GM12878 (cell line): ENCODE measurements at regions not wholly inside any gene's neighbourhood (a gene's known extent, or its start where the extent isn't known, plus 50 kb on each side); places are given as distances from the start of the nearest gene placed in this dataset.

Source experiments
- ATAC-seq: fragments of 200-7000 bp; cut with Tn5 transposase; 3 replicates; pipeline ENCODE4 v1.9.1; 2020; ENCODE audit warnings: mild to moderate bottlenecking, moderate library complexity
- BruUV-seq: library from RNA; stranded (reverse); fragments of 400-500 nt; replicated peaks from 2 replicates; lab custom pipeline; 2021; lab: Mats Ljungman, UMichigan
- CTCF ChIA-PET: fragments of 300-600 bp; sonication (Branson Sonifier 250); formaldehyde crosslinking; extraction: SDS; loops from one replicate; lab custom pipeline; 2021; ENCODE audit warnings: inconsistent platforms; lab: Yijun Ruan, JAX
- POLR2A ChIA-PET: fragments of 350-600 bp; formaldehyde crosslinking; extraction: SDS; loops from one replicate; lab custom pipeline; 2021; ENCODE audit warnings: inconsistent platforms; lab: Charles Lee
- RAD21 ChIA-PET: fragments of 300-600 bp; sonication (Branson Sonifier 250); formaldehyde crosslinking; loops from one replicate; lab custom pipeline; 2023; ENCODE audit warnings: antibody characterized with exemption; ENCODE audit not compliant: unreplicated experiment; lab: Charles Lee
- SMC1A ChIA-PET: fragments of 300-600 bp; sonication (Branson Sonifier 250); formaldehyde crosslinking; loops from one replicate; lab custom pipeline; 2023; ENCODE audit not compliant: unreplicated experiment, uncharacterized antibody; lab: Charles Lee
- DNase-seq: peaks from one replicate; pipeline ENCODE4 v3.0.0-alpha.2; 2011; ENCODE audit warnings: low read depth, low spot score
- FAIRE-seq: peaks from 3 replicates; lab custom pipeline; 2011; peaks lifted over from hg19 to GRCh38; lab: Jason Lieb, UNC
- H2AFZ ChIP-seq: 2 replicates; pipeline ENCODE4 v1.6.0; 2011; ENCODE audit warnings: low read depth, low read length, control low read depth; ENCODE audit not compliant: control insufficient read depth
- H3K27ac ChIP-seq: 2 replicates; pipeline ENCODE4 v1.5.1; 2011; ENCODE audit warnings: control low read depth; ENCODE audit not compliant: control insufficient read depth, insufficient read depth
- H3K27me3 ChIP-seq, 2 experiments: replicated peaks in 1 of 2; 2 replicates each; pipeline versions ENCODE4 v1.6.0 to v1.6.1; 2011; ENCODE audit warnings: low read length in 1 of 2; ENCODE audit not compliant: control insufficient read depth in 2 of 2, insufficient read depth in 2 of 2
- H3K36me3 ChIP-seq, 2 experiments: 2 replicates each; pipeline ENCODE4 v1.5.1; 2011; ENCODE audit warnings: low read length in 1 of 2; ENCODE audit not compliant: control insufficient read depth in 2 of 2, insufficient read depth in 2 of 2
- H3K4me1 ChIP-seq: 2 replicates; pipeline ENCODE4 v1.6.1; 2011; ENCODE audit warnings: mild to moderate bottlenecking, low read length, moderate library complexity, mixed read lengths; ENCODE audit not compliant: control insufficient read depth, insufficient read depth
- H3K4me2 ChIP-seq: 2 replicates; pipeline ENCODE4 v1.6.0; 2011; ENCODE audit warnings: control low read depth; ENCODE audit not compliant: control insufficient read depth, insufficient read depth
- H3K4me3 ChIP-seq: fragments of 200-600 bp; sonication (generic); 2 replicates; pipeline ENCODE4 v1.5.1; 2016
- H3K79me2 ChIP-seq: 2 replicates; pipeline ENCODE4 v1.6.0; 2011; ENCODE audit warnings: low read length; ENCODE audit not compliant: control insufficient read depth, insufficient read depth
- H3K9ac ChIP-seq: 2 replicates; pipeline ENCODE4 v1.8.0; 2011; ENCODE audit warnings: low read length, control low read depth, mixed read lengths; ENCODE audit not compliant: control insufficient read depth, insufficient read depth
- H3K9me3 ChIP-seq: replicated peaks from 3 replicates; pipeline ENCODE4 v1.5.1; 2011; ENCODE audit warnings: mild to moderate bottlenecking, low read length; ENCODE audit not compliant: control insufficient read depth, insufficient read depth
- H4K20me1 ChIP-seq: 2 replicates; pipeline ENCODE4 v1.6.0; 2011; ENCODE audit not compliant: control insufficient read depth, insufficient read depth
- BCL3 ChIP-seq: IDR thresholded peaks from 2 replicates; pipeline ENCODE4 v1.6.1; 2011; ENCODE audit warnings: borderline replicate concordance, low read depth, mild to moderate bottlenecking, moderate library complexity, low read length; ENCODE audit not compliant: insufficient read depth, poor library complexity, severe bottlenecking
- BCLAF1 ChIP-seq: fragments of 450-650 bp; IDR thresholded peaks from 2 replicates; pipeline ENCODE4 v1.6.1; 2017; ENCODE audit warnings: antibody characterized with exemption, mild to moderate bottlenecking, moderate library complexity
- EP300 ChIP-seq, 2 experiments: fragments of 150-350 bp in 1 of 2; IDR thresholded peaks; 2 replicates each; pipeline ENCODE4 v1.6.1; 2011 to 2012; ENCODE audit warnings: low read depth in 2 of 2, low read length in 2 of 2, borderline replicate concordance in 1 of 2, improper control_type of control experiment in 1 of 2, inconsistent platforms in 1 of 2; ENCODE audit not compliant: control insufficient read depth in 1 of 2
- FOXK2 ChIP-seq: fragments of 450-650 bp; IDR thresholded peaks from 2 replicates; pipeline ENCODE4 v1.6.1; 2017; ENCODE audit warnings: mild to moderate bottlenecking, moderate library complexity
- IKZF1 ChIP-seq: fragments of 450-650 bp; conservative IDR thresholded peaks from 2 replicates; pipeline ENCODE4 v1.6.1; 2017; ENCODE audit warnings: antibody characterized with exemption, mild to moderate bottlenecking
- MEF2B ChIP-seq: fragments of 450-650 bp; IDR thresholded peaks from 2 replicates; pipeline ENCODE4 v1.6.1; 2018; ENCODE audit warnings: mild to moderate bottlenecking, moderate library complexity; ENCODE audit not compliant: partially characterized antibody, poor library complexity, severe bottlenecking
- POLR2AphosphoS2 ChIP-seq: IDR thresholded peaks from 2 replicates; pipeline ENCODE4 v1.6.1; 2011; ENCODE audit warnings: low read depth, mild to moderate bottlenecking, low read length, improper control_type of control experiment, moderate library complexity
- SUZ12 ChIP-seq: fragments of 200-600 bp; sonication (generic); IDR thresholded peaks from one replicate; pipeline ENCODE4 v1.6.1; 2018; ENCODE audit warnings: antibody characterized with exemption, mild to moderate bottlenecking; ENCODE audit not compliant: unreplicated experiment
- TCF7 ChIP-seq: IDR thresholded peaks from 2 replicates; pipeline ENCODE4 v1.6.1; 2014; ENCODE audit warnings: antibody characterized with exemption, borderline replicate concordance
- YY1 ChIP-seq: IDR thresholded peaks from 2 replicates; pipeline ENCODE4 v1.6.1; 2011; ENCODE audit warnings: low read depth, mild to moderate bottlenecking, low read length
- ZBED1 ChIP-seq: IDR thresholded peaks from 2 replicates; pipeline ENCODE4 v1.6.1; 2016; ENCODE audit warnings: borderline replicate concordance
- WGBS: methylation state at CpG from one replicate; pipeline ENCODE4 v1.1.6; 2016; ENCODE audit warnings: low lambda C conversion rate; ENCODE audit not compliant: insufficient replicate concordance, insufficient coverage; ENCODE audit errors: missing lambda C conversion rate; 5-methylcytosine and 5-hydroxymethylcytosine counted together
- in situ Hi-C: fragments of 300-500 bp; cut with MboI; formaldehyde crosslinking; loops from 9 replicates; pipeline ENCODE4 v1.14.3; 2018; ENCODE audit warnings: mixed read lengths
- intact Hi-C: fragments of 100-400 bp; cut with micrococcal nuclease; formaldehyde crosslinking; loops from one replicate; pipeline ENCODE4 v1.14.2; 2022; ENCODE audit not compliant: unreplicated experiment

GRCh38 chr16:8087146-8087545 lies 503.2 kb downstream of the TMEM114 start:
- no peak for FAIRE-seq
- RAD21 ChIA-PET, result no interaction called here

GRCh38 chr16:8084882-8085281 lies 505.4 kb downstream of the TMEM114 start:
- SMC1A ChIA-PET, result no interaction called here
- H3K9ac ChIP-seq, result no peak overlapping the region

More at GRCh38 chr16:8087146-8087545, 503.2 kb downstream of the TMEM114 start:
- DNase-seq (no peak), ATAC-seq (no peak)
- H3K4me1 ChIP-seq, result no peaks in the 10 kb centered on the region
- no peaks in the 10 kb centered on the region for H3K36me3 ChIP-seq
- no peaks in the 10 kb centered on the region for H3K79me2 ChIP-seq
- ChIA-PET CTCF (no interaction called here), SMC1A (no interaction called here), POLR2A (no interaction called here)
- H3K27me3 ChIP-seq, result no peaks in the 10 kb centered on the region
- no peak for TF ChIP-seq FOXK2
- TF ChIP-seq TCF7, result no peak
- TF ChIP-seq MEF2B, result no peak
- TF ChIP-seq ZBED1, result no peak
- no peak for TF ChIP-seq IKZF1
- in situ Hi-C loops, result no loop called here
- no peaks in the 10 kb centered on the region for H3K9me3 ChIP-seq
- no peaks in the 10 kb centered on the region for H4K20me1 ChIP-seq
- H3K4me3 ChIP-seq, result no peak overlapping the region
- intact Hi-C loops, result no loop called here
- no peak overlapping the region for H3K4me2 ChIP-seq
- BruUV-seq, result no TSS peak
- H2AFZ ChIP-seq, result no peak overlapping the region
- WGBS, result 16% methylated on average over 2 of the region's 2 CpGs
- H3K27ac ChIP-seq, result no peak overlapping the region
- H3K9ac ChIP-seq, result no peak overlapping the region

More at GRCh38 chr16:8084882-8085281, 505.4 kb downstream of the TMEM114 start:
- ATAC-seq (no peak), DNase-seq (no peak), FAIRE-seq (no peak)
- ChIA-PET RAD21 (no interaction called here), CTCF (no interaction called here), POLR2A (no interaction called here)
- intact Hi-C loops (no loop called here), in situ Hi-C loops (no loop called here)
- Histone ChIP-seq H4K20me1 (no peaks in the 10 kb centered on the region), H3K79me2 (no peaks in the 10 kb centered on the region), H3K27me3 (no peaks in the 10 kb centered on the region), H3K27ac (no peak overlapping the region), H3K9me3 (no peaks in the 10 kb centered on the region; the same call in 2 of the 3 replicates), H3K4me1 (no peaks in the 10 kb centered on the region), H3K36me3 (no peaks in the 10 kb centered on the region), H2AFZ (no peak overlapping the region), H3K4me2 (no peak overlapping the region), H3K4me3 (no peak overlapping the region)
- 32% methylated on average over 2 of the region's 2 CpGs for WGBS
- TF ChIP-seq BCL3, result no peak
- TF ChIP-seq POLR2AphosphoS2, result no peak
- no peak for TF ChIP-seq BCLAF1
- TF ChIP-seq YY1, result no peak
- TF ChIP-seq EP300 (IDR thresholded peaks at IDR 0.05; ENCODE audit: borderline replicate concordance in 1 of 2, control insufficient read depth in 1 of 2, low read depth in 2 of 2, low read length in 2 of 2), result no peak
- no peak for TF ChIP-seq SUZ12
- BruUV-seq, result no TSS peak
